HepG2 (cell line): ENCODE measurements at regions not wholly inside any gene's neighbourhood (a gene's known extent, or its start where the extent isn't known, plus 50 kb on each side); places are given as distances from the start of the nearest gene placed in this dataset.

ENCODE experiments used
- ATAC-seq: fragments of 200-7000 bp; cut with Tn5 transposase; 3 replicates; pipeline ENCODE4 v1.9.1; 2020; ENCODE audit warnings: mild to moderate bottlenecking, moderate library complexity
- BruUV-seq: library from RNA; stranded (reverse); fragments of 400-500 nt; replicated peaks from 2 replicates; lab custom pipeline; 2021; lab: Mats Ljungman, UMichigan
- CTCF ChIA-PET: fragments of 300-600 bp; formaldehyde crosslinking; extraction: SDS; loops from one replicate; lab custom pipeline; 2021; ENCODE audit warnings: low total read pairs, inconsistent platforms, low intra/inter-chr PET ratio; lab: Yijun Ruan, JAX
- POLR2A ChIA-PET: fragments of 350-600 bp; sonication (Branson Sonifier 250); formaldehyde crosslinking; loops from one replicate; lab custom pipeline; 2020; ENCODE audit warnings: antibody characterized with exemption, inconsistent platforms; lab: Yijun Ruan, JAX
- DNase-seq: peaks from one replicate; pipeline ENCODE4 v3.0.0-alpha.2; 2015; ENCODE audit warnings: low spot score
- FAIRE-seq: peaks from 3 replicates; lab custom pipeline; 2011; peaks lifted over from hg19 to GRCh38; lab: Jason Lieb, UNC
- H2AFZ ChIP-seq: one replicate; pipeline ENCODE4 v1.6.1; 2011; ENCODE audit warnings: low read length, inconsistent platforms
- H3K27ac ChIP-seq: fragments of 300-600 bp; 3 replicates; pipeline ENCODE4 v1.8.0; 2011; ENCODE audit warnings: mixed run types, mild to moderate bottlenecking, mixed read lengths, low read length, inconsistent platforms; ENCODE audit not compliant: insufficient read depth; ENCODE audit errors: extremely low read length
- H3K27me3 ChIP-seq, 2 experiments: fragments of 200-600 bp in 1 of 2; 2 replicates in 1 of 2; 3 replicates in 1 of 2; pipeline versions ENCODE4 v1.6.0 to v1.8.0; 2011; ENCODE audit warnings: low read length in 2 of 2, mild to moderate bottlenecking in 2 of 2, moderate library complexity in 2 of 2, inconsistent platforms in 1 of 2; ENCODE audit not compliant: insufficient read depth in 2 of 2, control insufficient read depth in 1 of 2
- H3K36me3 ChIP-seq, 2 experiments: fragments of 200-600 bp in 1 of 2; replicated peaks in 1 of 2; 2 replicates in 1 of 2; 3 replicates in 1 of 2; pipeline versions ENCODE4 v1.5.1 to v1.8.0; 2011; ENCODE audit warnings: low read length in 2 of 2, inconsistent platforms in 1 of 2; ENCODE audit not compliant: insufficient read depth in 2 of 2, control insufficient read depth in 1 of 2
- H3K4me1 ChIP-seq: 2 replicates; pipeline ENCODE4 v1.5.1; 2012; ENCODE audit warnings: low read length, inconsistent platforms; ENCODE audit not compliant: insufficient read depth
- H3K4me2 ChIP-seq: 2 replicates; pipeline ENCODE4 v1.6.0; 2011; ENCODE audit warnings: low read depth, low read length, inconsistent platforms
- H3K4me3 ChIP-seq, 3 experiments: fragments of 200-600 bp in 1 of 3; sonication (generic), shearing (Covaris generic) in 1 of 3; replicated peaks in 1 of 3; 2 replicates each; pipeline ENCODE4 v1.5.1; 2011 to 2016; ENCODE audit warnings: low read length in 3 of 3, inconsistent platforms in 2 of 3, low read depth in 2 of 3, mild to moderate bottlenecking in 2 of 3, control low read depth in 1 of 3, mixed read lengths in 1 of 3; ENCODE audit not compliant: insufficient read depth in 1 of 3
- H3K79me2 ChIP-seq: one replicate; pipeline ENCODE4 v1.6.1; 2011; ENCODE audit warnings: low read length, inconsistent platforms; ENCODE audit not compliant: insufficient read depth
- H3K9ac ChIP-seq: 2 replicates; pipeline ENCODE4 v1.6.0; 2011; ENCODE audit warnings: mild to moderate bottlenecking, low read depth, low read length, inconsistent platforms; ENCODE audit not compliant: insufficient read depth
- H3K9me3 ChIP-seq: 2 replicates; pipeline ENCODE4 v1.5.1; 2012; ENCODE audit warnings: mild to moderate bottlenecking, low read length
- H4K20me1 ChIP-seq: 2 replicates; pipeline ENCODE4 v1.6.0; 2011; ENCODE audit warnings: inconsistent platforms, mild to moderate bottlenecking, low read length, moderate library complexity; ENCODE audit not compliant: insufficient read depth
- BRCA1 ChIP-seq: sonication (generic); formaldehyde crosslinking; IDR thresholded peaks from 2 replicates; pipeline ENCODE4 v1.4.0; 2020; ENCODE audit warnings: missing genetic modification reagents
- HES4 ChIP-seq: sonication (generic); formaldehyde crosslinking; IDR thresholded peaks from 2 replicates; pipeline ENCODE4 v1.9.0; 2021; ENCODE audit warnings: mild to moderate bottlenecking, missing genetic modification reagents, borderline replicate concordance
- HMGXB3 ChIP-seq: sonication (generic); formaldehyde crosslinking; IDR thresholded peaks from 2 replicates; pipeline ENCODE4 v1.4.0; 2020; ENCODE audit warnings: missing genetic modification reagents, borderline replicate concordance
- HOXA7 ChIP-seq: sonication (generic); formaldehyde crosslinking; IDR thresholded peaks from 2 replicates; pipeline ENCODE4 v1.8.1; 2022; ENCODE audit warnings: mild to moderate bottlenecking, missing genetic modification reagents, moderate library complexity
- NCOA1 ChIP-seq: sonication (generic); formaldehyde crosslinking; IDR thresholded peaks from 2 replicates; pipeline ENCODE4 v1.9.0; 2021; ENCODE audit warnings: missing genetic modification reagents
- NCOA5 ChIP-seq: sonication (generic); formaldehyde crosslinking; IDR thresholded peaks from 2 replicates; pipeline ENCODE4 v1.4.0; 2020; ENCODE audit warnings: missing genetic modification reagents
- NR2F2 ChIP-seq: IDR thresholded peaks from 2 replicates; pipeline ENCODE4 v1.6.1; 2012; ENCODE audit warnings: low read depth, inconsistent platforms, borderline replicate concordance
- PCBP2 ChIP-seq: fragments of 200-400 bp; formaldehyde crosslinking; optimal IDR thresholded peaks from 2 replicates; pipeline ENCODE3; 2018; ENCODE audit warnings: low read length, low read depth; ENCODE audit not compliant: poor library complexity, severe bottlenecking
- POLR2G ChIP-seq: fragments of 200-400 bp; formaldehyde crosslinking; IDR thresholded peaks from 2 replicates; pipeline ENCODE4 v1.6.1; 2018; ENCODE audit warnings: mild to moderate bottlenecking, low read depth, low read length, moderate library complexity
- PPARG ChIP-seq: conservative IDR thresholded peaks from 2 replicates; pipeline ENCODE4 v1.6.1; 2016; ENCODE audit warnings: missing biosample characterization, missing genetic modification reagents
- RAD21 ChIP-seq: fragments of 450-650 bp; formaldehyde crosslinking; IDR thresholded peaks from 2 replicates; pipeline ENCODE4 v1.5.0; 2020; ENCODE audit warnings: mild to moderate bottlenecking
- ZNF143 ChIP-seq: sonication (generic); formaldehyde crosslinking; IDR thresholded peaks from 2 replicates; pipeline ENCODE4 v1.4.0; 2020; ENCODE audit warnings: missing genetic modification reagents
- ZNF674 ChIP-seq: sonication (generic); formaldehyde crosslinking; IDR thresholded peaks from 2 replicates; pipeline ENCODE4 v1.5.0; 2020; ENCODE audit warnings: low read depth, mild to moderate bottlenecking, missing genetic modification reagents
- ZNF746 ChIP-seq: sonication (generic); formaldehyde crosslinking; IDR thresholded peaks from 2 replicates; pipeline ENCODE4 v1.8.0; 2022; ENCODE audit warnings: mild to moderate bottlenecking, missing genetic modification reagents
- WGBS: methylation state at CpG from one replicate; pipeline ENCODE4 v1.1.6; 2017; ENCODE audit warnings: low lambda C conversion rate; 5-methylcytosine and 5-hydroxymethylcytosine counted together
- in situ Hi-C: cut with HindIII; loops from 2 replicates; pipeline ENCODE4 v1.10.0; 2017; ENCODE audit warnings: low pct_unique_long_range_greater_than_20kb; ENCODE audit not compliant: extremely low pct_ligation_motif_present
- intact Hi-C: fragments of 100-400 bp; cut with micrococcal nuclease; formaldehyde crosslinking; loops from one replicate; pipeline ENCODE4 v1.10.0; 2022; ENCODE audit not compliant: unreplicated experiment
- TF ChIP-seq, protein P1 (sequence below): IDR thresholded peaks from 2 replicates; pipeline ENCODE4 v1.6.1; 2016; ENCODE audit warnings: missing genetic modification reagents, missing compliant biosample characterization
- TF ChIP-seq, protein P2 (sequence below): sonication (generic); formaldehyde crosslinking; IDR thresholded peaks from 2 replicates; pipeline ENCODE4 v1.4.0; 2020; ENCODE audit warnings: missing genetic modification reagents, borderline replicate concordance
- TF ChIP-seq, protein P3 (sequence below): sonication (generic); formaldehyde crosslinking; IDR thresholded peaks from 2 replicates; pipeline ENCODE4 v1.5.0; 2020; ENCODE audit warnings: mild to moderate bottlenecking, missing genetic modification reagents

DNA sequence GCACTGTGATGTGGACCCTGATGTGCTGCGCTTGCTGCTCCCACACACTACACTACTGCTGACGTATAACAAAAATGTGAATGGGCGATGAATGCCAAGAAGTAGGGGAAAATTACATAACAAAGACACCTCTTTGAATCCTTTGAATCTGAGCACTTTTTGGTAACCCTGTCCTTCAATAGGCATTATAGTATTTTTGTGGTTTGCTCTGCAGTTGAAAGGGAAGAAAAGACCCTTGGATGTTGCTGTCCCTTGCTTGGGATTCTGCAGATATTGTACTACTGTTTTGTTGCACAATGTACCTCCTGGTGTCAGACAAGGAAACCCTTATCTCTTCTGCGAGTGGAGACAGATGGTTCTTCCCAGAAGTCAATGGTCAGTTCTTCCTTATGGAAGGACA is 124.8 kb upstream of the UBE3A start:
- no TSS peak for BruUV-seq
- DNase-seq: no peak
- Histone ChIP-seq H3K36me3 (no peaks in the 10 kb centered on the region), H3K9me3 (peaks cover 9% of the 10 kb centered on the region; the same call in 1 of the 2 replicates), H3K79me2 (no peaks in the 10 kb centered on the region), H2AFZ (no peak overlapping the region), H3K27me3 (no peaks in the 10 kb centered on the region; a peak in 1 of 5 replicates), H4K20me1 (no peaks in the 10 kb centered on the region), H3K9ac (no peak overlapping the region), H3K4me3 (no peak overlapping the region), H3K4me2 (no peak overlapping the region), H3K27ac (no peak overlapping the region), H3K4me1 (no peaks in the 10 kb centered on the region)
- CTCF ChIA-PET: no interaction called here
- in situ Hi-C loops (no loop called here), intact Hi-C loops (no loop called here)
- WGBS: 20% methylated on average over 4 of the region's 4 CpGs
- no peak for FAIRE-seq
- POLR2A ChIA-PET: no interaction called here
- no peak for ATAC-seq
- TF ChIP-seq, protein P1, sequence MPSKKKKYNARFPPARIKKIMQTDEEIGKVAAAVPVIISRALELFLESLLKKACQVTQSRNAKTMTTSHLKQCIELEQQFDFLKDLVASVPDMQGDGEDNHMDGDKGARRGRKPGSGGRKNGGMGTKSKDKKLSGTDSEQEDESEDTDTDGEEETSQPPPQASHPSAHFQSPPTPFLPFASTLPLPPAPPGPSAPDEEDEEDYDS (CRISPR knock-in tag): no peak
- TF ChIP-seq NR2F2 (no peak), POLR2G (no peak), ZNF143 (CRISPR knock-in tag) (no peak), PPARG (CRISPR knock-in tag) (no peak), ZNF674 (no peak), BRCA1 (CRISPR knock-in tag) (no peak), NCOA1 (CRISPR knock-in tag) (no peak), RAD21 (CRISPR knock-in tag) (no peak), ZNF746 (no peak), HOXA7 (CRISPR knock-in tag) (no peak), HES4 (CRISPR knock-in tag) (no peak), HMGXB3 (no peak), NCOA5 (CRISPR knock-in tag) (no peak), PCBP2 (no peak)
- TF ChIP-seq, protein P2, sequence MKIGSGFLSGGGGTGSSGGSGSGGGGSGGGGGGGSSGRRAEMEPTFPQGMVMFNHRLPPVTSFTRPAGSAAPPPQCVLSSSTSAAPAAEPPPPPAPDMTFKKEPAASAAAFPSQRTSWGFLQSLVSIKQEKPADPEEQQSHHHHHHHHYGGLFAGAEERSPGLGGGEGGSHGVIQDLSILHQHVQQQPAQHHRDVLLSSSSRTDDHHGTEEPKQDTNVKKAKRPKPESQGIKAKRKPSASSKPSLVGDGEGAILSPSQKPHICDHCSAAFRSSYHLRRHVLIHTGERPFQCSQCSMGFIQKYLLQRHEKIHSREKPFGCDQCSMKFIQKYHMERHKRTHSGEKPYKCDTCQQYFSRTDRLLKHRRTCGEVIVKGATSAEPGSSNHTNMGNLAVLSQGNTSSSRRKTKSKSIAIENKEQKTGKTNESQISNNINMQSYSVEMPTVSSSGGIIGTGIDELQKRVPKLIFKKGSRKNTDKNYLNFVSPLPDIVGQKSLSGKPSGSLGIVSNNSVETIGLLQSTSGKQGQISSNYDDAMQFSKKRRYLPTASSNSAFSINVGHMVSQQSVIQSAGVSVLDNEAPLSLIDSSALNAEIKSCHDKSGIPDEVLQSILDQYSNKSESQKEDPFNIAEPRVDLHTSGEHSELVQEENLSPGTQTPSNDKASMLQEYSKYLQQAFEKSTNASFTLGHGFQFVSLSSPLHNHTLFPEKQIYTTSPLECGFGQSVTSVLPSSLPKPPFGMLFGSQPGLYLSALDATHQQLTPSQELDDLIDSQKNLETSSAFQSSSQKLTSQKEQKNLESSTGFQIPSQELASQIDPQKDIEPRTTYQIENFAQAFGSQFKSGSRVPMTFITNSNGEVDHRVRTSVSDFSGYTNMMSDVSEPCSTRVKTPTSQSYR (CRISPR knock-in tag): no peak
- TF ChIP-seq, protein P3, sequence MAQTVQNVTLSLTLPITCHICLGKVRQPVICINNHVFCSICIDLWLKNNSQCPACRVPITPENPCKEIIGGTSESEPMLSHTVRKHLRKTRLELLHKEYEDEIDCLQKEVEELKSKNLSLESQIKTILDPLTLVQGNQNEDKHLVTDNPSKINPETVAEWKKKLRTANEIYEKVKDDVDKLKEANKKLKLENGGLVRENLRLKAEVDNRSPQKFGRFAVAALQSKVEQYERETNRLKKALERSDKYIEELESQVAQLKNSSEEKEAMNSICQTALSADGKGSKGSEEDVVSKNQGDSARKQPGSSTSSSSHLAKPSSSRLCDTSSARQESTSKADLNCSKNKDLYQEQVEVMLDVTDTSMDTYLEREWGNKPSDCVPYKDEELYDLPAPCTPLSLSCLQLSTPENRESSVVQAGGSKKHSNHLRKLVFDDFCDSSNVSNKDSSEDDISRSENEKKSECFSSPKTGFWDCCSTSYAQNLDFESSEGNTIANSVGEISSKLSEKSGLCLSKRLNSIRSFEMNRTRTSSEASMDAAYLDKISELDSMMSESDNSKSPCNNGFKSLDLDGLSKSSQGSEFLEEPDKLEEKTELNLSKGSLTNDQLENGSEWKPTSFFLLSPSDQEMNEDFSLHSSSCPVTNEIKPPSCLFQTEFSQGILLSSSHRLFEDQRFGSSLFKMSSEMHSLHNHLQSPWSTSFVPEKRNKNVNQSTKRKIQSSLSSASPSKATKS (CRISPR knock-in tag): no peak
